Globus pallidus (tissue), 1 donor: ENCODE measurements at regions not wholly inside any gene's neighbourhood (a gene's known extent, or its start where the extent isn't known, plus 50 kb on each side); places are given as distances from the start of the nearest gene placed in this dataset.

Experiments used
- DNase-seq: peaks from one replicate; pipeline ENCODE4 v3.0.0-alpha.2; 2015; ENCODE audit warnings: low spot score

DNA sequence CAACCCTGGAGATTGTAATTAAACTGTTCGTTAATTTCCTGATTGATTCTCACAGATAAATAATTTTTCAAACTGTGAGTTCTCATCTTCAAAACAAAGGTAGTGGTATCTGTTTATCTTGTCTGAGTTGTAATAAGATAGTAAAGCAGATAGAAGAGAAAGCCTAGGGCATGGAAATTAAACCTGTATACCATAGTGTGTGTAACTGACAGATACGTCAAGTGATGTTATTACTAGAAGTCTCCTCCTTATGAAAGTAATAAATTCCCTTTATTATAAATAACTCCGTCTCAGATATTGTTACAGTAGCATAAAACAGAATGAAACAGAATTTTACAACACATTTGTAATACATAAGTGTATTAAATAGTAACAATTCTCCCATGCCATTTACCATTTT is 1065.1 kb downstream of the SLITRK1 start:
- no peak for DNase-seq

DNA sequence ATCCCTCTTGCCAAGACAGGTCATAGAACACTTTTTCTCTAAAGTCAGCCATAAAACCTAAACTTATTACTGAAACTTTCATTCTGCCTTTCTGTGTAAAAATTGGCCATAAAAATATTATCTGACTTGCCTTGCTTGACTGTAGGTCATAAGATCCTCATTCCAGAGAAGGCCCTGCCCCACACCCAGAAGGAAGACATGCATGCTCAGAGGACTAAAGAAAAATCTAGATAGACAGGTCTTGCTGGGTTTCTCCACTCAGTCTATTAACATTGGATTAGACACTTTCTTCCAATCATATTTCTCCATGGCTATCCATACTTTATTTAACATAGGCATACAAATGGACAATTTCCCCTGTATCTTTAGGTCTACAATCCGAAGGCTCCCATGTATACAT is 1066.5 kb downstream of the SLITRK1 start:
- no peak for DNase-seq

GRCh38 chr13:82803341-82803740 is 1078.9 kb downstream of the SLITRK1 start:
- DNase-seq: no peak

- DNase-seq: no peak
Observed at GRCh38 chr13:82802528-82802927, 1079.7 kb downstream of the SLITRK1 start.

DNA sequence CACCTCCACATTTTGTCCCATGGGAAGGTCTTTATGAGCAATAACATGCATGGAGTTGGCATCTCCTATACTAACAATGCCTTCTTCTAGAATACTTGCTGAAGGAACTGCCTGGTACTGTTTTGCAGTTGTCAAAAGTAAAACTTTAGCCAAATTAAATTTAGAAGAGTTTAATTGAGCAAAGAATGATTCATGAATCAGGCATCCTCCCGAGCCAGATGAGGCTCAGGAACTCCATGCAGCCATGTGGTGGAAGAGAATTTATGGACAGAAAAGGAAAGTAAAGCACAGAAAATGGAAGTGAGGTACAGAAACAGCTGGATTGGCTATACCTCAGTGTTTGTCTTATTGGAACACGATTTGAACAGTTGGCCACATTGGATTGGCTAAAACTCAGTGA is 1081.9 kb downstream of the SLITRK1 start:
- no peak for DNase-seq

DNA sequence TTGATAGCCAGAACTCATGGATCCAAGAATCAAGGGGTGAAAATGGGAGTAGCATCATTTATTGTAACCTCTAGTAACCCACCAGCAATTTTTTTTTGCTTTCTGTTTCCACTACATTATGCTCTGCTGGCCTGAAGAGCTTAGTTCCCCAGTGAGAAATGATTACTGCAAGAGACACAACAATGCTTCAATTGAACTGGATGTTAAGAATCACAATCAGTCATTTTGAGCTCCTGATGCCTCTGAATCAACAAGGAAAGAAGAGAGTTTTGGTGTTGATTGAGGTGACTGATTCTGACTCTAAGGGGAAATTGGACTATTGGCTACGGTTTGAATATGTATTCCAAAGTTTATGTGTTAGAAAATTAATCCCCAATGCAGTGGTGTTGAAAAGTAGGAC is 1084.4 kb downstream of the SLITRK1 start:
- peak; percentile 61 for DNase-seq

- DNase-seq: no peak
Observed at GRCh38 chr13:82791035-82791434, 1091.2 kb downstream of the SLITRK1 start.

GRCh38 chr13:82772816-82773215 is 1109.5 kb downstream of the SLITRK1 start:
- no peak for DNase-seq

DNA sequence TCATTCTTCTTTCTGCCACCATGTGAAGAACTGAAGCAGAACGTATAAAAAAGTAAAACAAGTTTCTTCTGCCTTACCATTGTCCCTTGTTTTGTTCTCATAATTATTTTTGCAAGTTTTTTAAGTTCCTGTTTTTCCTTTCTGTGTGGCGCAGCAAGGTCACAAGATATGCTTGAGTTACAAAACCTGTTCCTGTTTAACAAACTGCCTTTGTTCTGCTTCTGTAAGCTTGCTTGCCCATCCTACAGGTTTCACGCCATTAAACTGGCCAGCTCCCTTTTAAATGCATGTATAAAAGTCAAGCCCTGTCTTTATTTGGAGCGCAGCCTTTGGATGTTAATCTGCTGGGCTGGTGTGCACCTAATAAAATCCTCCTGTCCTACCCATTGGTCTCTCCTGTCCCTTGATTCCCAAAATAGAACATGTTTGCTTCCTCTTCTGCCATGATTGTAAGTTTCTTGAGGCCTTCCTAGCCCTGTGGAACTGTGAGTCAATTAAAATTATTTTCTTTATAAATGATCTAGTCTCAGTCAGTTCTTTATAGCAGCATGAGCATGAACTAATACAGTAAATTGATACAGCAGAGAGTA is 1115.4 kb downstream of the SLITRK1 start:
- DNase-seq: no peak

DNA sequence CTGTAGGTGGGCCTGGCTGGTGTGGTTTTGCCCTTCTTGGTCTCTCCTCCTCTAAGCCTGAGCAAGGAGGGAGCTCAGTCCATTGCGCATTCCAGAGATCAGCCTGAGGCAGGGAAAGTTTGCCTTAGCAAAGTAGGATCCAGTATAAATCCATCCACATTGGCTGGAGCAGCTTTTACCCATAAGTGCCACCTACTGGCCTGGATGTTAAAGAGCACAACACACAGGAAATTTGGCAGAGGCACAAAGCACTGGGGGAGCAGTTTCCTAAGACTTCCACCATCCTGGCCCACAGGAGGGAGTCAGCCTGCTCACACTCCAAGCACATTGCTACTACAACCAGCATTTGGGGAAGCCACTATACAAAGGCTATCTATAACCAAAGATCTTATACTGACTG is 1124.2 kb downstream of the SLITRK1 start:
- peak; percentile 12 for DNase-seq

DNA sequence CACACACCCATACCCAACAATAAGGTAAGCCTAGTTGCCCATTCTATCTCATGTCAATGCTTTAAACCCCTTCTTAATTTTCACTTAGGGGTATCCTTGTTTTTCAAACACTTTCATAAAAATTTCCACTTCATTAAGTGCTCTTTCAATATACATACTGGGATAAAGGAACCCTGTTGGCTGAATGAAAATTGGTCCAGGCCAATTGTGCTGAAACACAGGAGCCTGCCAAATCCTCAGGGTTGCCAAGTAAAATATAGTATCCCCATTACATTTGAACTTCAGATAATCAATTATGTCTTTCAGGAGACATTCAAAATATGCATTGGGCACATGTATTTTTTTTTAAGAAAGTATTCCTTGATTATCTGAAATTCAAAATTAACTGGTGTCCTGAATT is 1131.1 kb downstream of the SLITRK1 start:
- DNase-seq: no peak

DNA sequence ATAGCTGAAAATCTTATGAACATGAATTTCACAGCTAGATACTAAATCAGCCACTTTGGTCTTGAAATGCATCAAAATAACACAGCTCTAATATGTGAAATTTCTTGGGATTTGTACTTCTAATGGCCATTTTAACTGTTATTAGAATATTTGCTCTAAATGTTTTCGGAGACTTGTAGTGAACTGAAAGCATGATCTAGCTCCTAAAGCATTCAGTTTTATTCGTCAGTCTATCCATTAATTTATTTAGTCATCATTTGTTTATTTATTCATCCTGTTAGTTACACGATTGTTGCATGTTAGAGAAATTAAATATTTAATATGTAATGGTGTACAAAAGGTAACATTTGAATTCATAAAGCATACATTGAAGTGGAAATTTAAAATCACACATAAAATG is 1132.7 kb downstream of the SLITRK1 start:
- no peak for DNase-seq

DNA sequence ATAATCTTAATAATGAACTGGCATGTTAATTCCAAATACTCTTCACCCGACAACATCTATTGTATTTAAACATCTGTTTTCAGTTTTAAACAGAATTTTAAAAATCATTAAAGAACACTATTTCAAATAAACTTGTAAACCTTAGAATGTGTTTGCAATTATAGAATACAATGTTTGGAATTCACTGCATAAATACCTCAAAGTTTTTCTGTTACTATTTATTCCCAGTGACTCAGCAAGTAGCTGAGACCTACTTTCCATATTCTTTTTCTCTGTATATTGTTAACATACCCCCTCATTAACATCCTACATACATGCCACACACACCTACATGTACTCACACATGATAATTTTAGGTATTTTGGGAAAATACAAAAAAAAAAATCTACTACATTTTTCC is 1134.3 kb downstream of the SLITRK1 start:
- DNase-seq: no peak

DNA sequence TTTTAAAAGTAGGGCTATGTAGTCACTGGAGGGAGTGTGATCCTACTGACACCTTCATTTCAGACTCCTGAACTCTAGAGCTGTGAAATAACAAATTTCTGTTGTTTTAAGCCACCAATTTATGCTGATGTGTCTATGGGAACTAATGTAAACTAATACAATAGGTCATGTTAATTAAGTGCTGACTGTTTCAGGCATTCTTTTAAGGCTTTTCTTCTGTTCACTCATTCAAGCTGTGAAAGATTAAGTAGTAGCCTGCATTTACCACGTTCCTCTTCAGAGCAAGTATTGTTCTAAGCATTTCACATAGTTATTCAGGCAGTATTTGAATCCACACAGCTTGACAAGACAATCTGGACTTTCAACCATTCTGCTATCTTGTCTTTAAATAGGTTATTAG is 1135.0 kb downstream of the SLITRK1 start:
- no peak for DNase-seq

GRCh38 chr13:82740442-82740841 is 1141.8 kb downstream of the SLITRK1 start:
- DNase-seq: no peak

DNA sequence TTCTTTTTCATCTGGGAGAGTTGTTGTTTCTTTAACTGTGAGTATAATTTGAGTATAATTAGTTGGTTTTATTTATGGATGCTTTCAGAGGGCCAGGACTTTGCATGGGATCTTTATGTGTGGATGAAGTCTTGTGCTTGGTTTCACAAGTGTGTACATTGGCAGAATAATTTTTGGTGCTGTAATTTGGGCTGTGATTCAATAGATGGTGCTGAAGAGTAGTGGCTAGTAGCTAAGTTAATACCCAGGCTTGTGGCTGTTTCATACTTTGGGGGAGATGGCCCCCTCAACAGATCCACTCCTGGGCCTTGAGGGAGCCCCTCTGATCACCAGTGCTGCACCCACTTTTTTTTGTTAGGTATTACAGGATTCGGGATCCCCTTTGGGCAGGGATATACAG is 1142.4 kb downstream of the SLITRK1 start:
- DNase-seq: no peak

GRCh38 chr13:82729401-82729800 is 1152.9 kb downstream of the SLITRK1 start:
- no peak for DNase-seq

GRCh38 chr13:82720986-82721385 is 1161.3 kb downstream of the SLITRK1 start:
- no peak for DNase-seq

DNA sequence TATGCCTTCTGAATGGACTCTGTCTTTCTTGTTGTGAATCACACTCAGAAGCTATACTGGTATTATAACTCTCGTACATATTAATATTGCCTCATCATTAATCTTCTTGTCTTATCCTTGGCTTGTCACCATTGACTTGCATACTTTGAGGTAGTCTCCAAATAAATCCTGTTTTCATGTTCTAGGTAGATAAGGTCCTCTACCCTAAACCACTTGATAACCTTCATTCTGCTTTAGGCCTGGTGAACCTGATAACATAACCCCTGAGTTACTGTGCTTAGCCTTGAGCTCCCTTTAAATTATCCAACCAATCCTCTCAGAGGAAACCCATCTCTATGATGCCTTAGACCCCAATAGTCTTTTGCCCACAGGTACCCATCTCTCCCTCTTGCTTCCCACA is 1162.3 kb downstream of the SLITRK1 start:
- no peak for DNase-seq

GRCh38 chr13:82717249-82717648 is 1165.0 kb downstream of the SLITRK1 start:
- DNase-seq: peak; percentile 91

- DNase-seq: no peak
Observed at GRCh38 chr13:82713687-82714405, 1168.4 kb downstream of the SLITRK1 start.

DNA sequence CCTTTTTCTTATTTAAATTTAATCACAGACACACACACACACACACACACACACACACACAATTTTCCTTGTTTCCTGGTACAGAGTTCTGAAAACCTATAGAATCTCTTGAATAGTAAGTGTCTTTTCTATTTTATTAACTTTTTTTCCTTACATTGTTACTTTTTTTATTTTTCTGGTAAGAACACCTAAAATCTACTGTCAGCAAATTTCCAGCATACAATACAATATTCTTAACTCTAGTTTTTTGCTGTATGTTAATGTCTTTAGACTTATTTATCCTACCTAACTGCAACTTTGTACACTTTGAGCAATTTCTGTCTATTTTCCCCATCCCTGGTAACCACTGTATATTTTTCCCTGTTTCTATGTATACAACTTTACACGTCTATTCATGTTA is 1179.8 kb downstream of the SLITRK1 start:
- DNase-seq: no peak

DNA sequence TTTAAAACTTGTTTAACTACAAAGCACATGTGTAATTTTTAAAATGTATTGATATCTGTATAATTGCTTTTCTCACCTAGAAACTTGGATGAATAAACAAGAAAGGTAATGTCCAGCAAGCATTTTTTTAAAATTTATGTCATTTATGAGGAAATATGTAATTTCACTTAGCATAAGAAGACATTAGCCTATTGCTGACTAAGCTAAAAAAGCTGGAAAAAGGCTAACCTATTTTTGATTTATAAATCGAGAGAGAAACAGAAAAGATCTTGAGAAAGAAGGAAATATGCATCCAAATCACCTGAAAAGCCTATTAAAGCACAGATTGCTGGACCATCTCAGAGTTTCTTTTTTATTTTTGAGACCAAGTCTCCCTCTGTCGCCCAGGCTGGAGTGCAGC is 1181.3 kb downstream of the SLITRK1 start:
- DNase-seq: no peak

GRCh38 chr13:82698941-82699340 is 1183.3 kb downstream of the SLITRK1 start:
- DNase-seq: no peak
